ENCODE measurements at regions not wholly inside any gene's neighbourhood (a gene's known extent, or its start where the extent isn't known, plus 50 kb on each side); places are given as distances from the start of the nearest gene placed in this dataset.

DNA sequence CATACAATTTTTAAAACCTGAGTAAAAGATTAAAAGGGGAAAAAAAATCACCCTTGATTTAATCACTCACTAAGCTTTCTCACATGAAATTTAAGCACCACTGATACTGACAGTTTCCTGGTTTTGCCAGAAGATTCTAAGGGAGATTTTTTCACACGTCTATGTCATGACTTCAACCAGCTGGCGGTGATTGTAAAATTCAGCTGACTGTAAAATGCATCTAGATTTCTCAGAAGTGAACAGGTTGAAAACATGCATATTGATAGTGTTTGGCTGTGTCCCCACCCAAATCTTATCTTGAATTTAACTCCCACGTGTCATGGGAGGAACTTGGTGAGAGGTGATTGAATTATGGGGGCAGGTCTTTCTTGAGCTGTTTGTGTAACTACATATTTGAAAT is 566.8 kb downstream of the PCDH18 start:
- Histone ChIP-seq H3K4me1 (ENCODE audit: control insufficient read depth, insufficient read depth, low read length) (no peaks in the 10 kb centered on the region), H3K9me3 (replicated peaks; ENCODE audit: control insufficient read depth, insufficient read depth, low read length) (no peaks in the 10 kb centered on the region), H3K9ac (ENCODE audit: control insufficient read depth, insufficient read depth, low read length) (no peak overlapping the region), H3K27ac (ENCODE audit: control insufficient read depth, insufficient read depth) (no peak overlapping the region), H3K4me3 (no peak overlapping the region), H3K4me2 (ENCODE audit: control insufficient read depth, insufficient read depth) (no peak overlapping the region), H3K36me3 (ENCODE audit: control insufficient read depth in 2 of 2, insufficient read depth in 2 of 2, low read length in 1 of 2) (no peaks in the 10 kb centered on the region), H3K79me2 (ENCODE audit: control insufficient read depth, insufficient read depth, low read length) (no peaks in the 10 kb centered on the region), H2AFZ (ENCODE audit: control insufficient read depth, low read depth, low read length) (no peak overlapping the region), H4K20me1 (ENCODE audit: control insufficient read depth, insufficient read depth) (no peaks in the 10 kb centered on the region), H3K27me3 (replicated peaks in 1 of 2; ENCODE audit: control insufficient read depth in 2 of 2, insufficient read depth in 2 of 2, low read length in 1 of 2) (no peaks in the 10 kb centered on the region)
- SMC1A ChIA-PET (ENCODE audit: uncharacterized antibody, unreplicated experiment): no interaction called here
- POLR2A ChIA-PET: no interaction called here
- RAD21 ChIA-PET (ENCODE audit: unreplicated experiment): no interaction called here
- ATAC-seq: no peak
- no peak for TF ChIP-seq RAD21 (IDR thresholded peaks at IDR 0.05; ENCODE audit: insufficient read depth, low read depth, low read length)
- CTCF ChIA-PET: no interaction called here
- no TSS peak for BruUV-seq (replicated peaks)
- 35% methylated on average over 3 of the region's 3 CpGs for WGBS (ENCODE audit: insufficient coverage, insufficient replicate concordance, low lambda C conversion rate, missing lambda C conversion rate)
- in situ Hi-C loops (cut with MboI): no loop called here
- intact Hi-C loops (cut with micrococcal nuclease; ENCODE audit: unreplicated experiment): no loop called here
- DNase-seq (ENCODE audit: low read depth, low spot score): no peak
- FAIRE-seq: no peak

DNA sequence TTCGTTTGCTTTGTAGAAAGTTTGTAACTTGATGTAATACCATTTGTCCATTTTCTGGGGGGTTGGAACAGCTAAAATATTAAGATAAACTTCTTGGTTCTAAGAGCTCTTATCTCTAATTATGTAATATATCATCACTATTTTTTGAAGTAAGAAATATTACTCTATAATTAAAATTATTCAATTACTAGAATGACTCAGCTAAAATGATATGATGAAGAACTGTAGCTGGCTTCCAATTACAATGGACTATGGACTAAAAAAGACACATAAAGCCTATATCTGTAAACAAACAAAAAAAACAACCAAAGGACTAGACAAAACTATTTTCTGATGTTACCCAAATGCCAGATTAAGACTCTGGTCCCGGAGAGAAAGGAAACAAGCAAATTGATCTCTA is 569.4 kb downstream of the PCDH18 start:
- H3K27me3 ChIP-seq (replicated peaks in 1 of 2; ENCODE audit: control insufficient read depth in 2 of 2, insufficient read depth in 2 of 2, low read length in 1 of 2): no peaks in the 10 kb centered on the region
- ChIA-PET CTCF (interaction anchor here (0.6 kb wide), 1 partner anchor 12 kb away, joined by 3 read pairs; no protein-coding TSS in a partner anchor), SMC1A (ENCODE audit: uncharacterized antibody, unreplicated experiment) (interaction anchor here (0.8 kb wide), 1 partner anchor 73 kb away, joined by 3 read pairs; no protein-coding TSS in a partner anchor), POLR2A (no interaction called here), RAD21 (ENCODE audit: unreplicated experiment) (no interaction called here)
- in situ Hi-C loops (cut with MboI) (no loop called here), intact Hi-C loops (cut with micrococcal nuclease; ENCODE audit: unreplicated experiment) (no loop called here)
- no peaks in the 10 kb centered on the region for H4K20me1 ChIP-seq (ENCODE audit: control insufficient read depth, insufficient read depth)
- H3K36me3 ChIP-seq (ENCODE audit: control insufficient read depth in 2 of 2, insufficient read depth in 2 of 2, low read length in 1 of 2): no peaks in the 10 kb centered on the region
- FAIRE-seq (no peak), DNase-seq (ENCODE audit: low read depth, low spot score) (no peak), ATAC-seq (no peak)
- BruUV-seq (replicated peaks): no TSS peak
- no peak overlapping the region for H3K4me2 ChIP-seq (ENCODE audit: control insufficient read depth, insufficient read depth)
- WGBS (ENCODE audit: insufficient coverage, insufficient replicate concordance, low lambda C conversion rate, missing lambda C conversion rate): 16% methylated on average over 2 of the region's 2 CpGs
- no peaks in the 10 kb centered on the region for H3K4me1 ChIP-seq (ENCODE audit: control insufficient read depth, insufficient read depth, low read length)
- no peak overlapping the region for H3K9ac ChIP-seq (ENCODE audit: control insufficient read depth, insufficient read depth, low read length)
- H3K27ac ChIP-seq (ENCODE audit: control insufficient read depth, insufficient read depth): no peak overlapping the region
- no peaks in the 10 kb centered on the region for H3K79me2 ChIP-seq (ENCODE audit: control insufficient read depth, insufficient read depth, low read length)
- no peak overlapping the region for H2AFZ ChIP-seq (ENCODE audit: control insufficient read depth, low read depth, low read length)
- no peak overlapping the region for H3K4me3 ChIP-seq
- no peaks in the 10 kb centered on the region for H3K9me3 ChIP-seq (replicated peaks; ENCODE audit: control insufficient read depth, insufficient read depth, low read length)
- no peak for TF ChIP-seq NBN (IDR thresholded peaks at IDR 0.05)
- TF ChIP-seq, protein P1, sequence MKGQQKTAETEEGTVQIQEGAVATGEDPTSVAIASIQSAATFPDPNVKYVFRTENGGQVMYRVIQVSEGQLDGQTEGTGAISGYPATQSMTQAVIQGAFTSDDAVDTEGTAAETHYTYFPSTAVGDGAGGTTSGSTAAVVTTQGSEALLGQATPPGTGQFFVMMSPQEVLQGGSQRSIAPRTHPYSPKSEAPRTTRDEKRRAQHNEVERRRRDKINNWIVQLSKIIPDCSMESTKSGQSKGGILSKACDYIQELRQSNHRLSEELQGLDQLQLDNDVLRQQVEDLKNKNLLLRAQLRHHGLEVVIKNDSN (IDR thresholded peaks at IDR 0.05; ENCODE audit: borderline replicate concordance, extremely low read length, insufficient read depth, low read depth, low read length): no peak
- TF ChIP-seq, protein P2, sequence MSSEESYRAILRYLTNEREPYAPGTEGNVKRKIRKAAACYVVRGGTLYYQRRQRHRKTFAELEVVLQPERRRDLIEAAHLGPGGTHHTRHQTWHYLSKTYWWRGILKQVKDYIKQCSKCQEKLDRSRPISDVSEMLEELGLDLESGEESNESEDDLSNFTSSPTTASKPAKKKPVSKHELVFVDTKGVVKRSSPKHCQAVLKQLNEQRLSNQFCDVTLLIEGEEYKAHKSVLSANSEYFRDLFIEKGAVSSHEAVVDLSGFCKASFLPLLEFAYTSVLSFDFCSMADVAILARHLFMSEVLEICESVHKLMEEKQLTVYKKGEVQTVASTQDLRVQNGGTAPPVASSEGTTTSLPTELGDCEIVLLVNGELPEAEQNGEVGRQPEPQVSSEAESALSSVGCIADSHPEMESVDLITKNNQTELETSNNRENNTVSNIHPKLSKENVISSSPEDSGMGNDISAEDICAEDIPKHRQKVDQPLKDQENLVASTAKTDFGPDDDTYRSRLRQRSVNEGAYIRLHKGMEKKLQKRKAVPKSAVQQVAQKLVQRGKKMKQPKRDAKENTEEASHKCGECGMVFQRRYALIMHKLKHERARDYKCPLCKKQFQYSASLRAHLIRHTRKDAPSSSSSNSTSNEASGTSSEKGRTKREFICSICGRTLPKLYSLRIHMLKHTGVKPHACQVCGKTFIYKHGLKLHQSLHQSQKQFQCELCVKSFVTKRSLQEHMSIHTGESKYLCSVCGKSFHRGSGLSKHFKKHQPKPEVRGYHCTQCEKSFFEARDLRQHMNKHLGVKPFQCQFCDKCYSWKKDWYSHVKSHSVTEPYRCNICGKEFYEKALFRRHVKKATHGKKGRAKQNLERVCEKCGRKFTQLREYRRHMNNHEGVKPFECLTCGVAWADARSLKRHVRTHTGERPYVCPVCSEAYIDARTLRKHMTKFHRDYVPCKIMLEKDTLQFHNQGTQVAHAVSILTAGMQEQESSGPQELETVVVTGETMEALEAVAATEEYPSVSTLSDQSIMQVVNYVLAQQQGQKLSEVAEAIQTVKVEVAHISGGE (CRISPR knock-in tag; IDR thresholded peaks at IDR 0.05): no peak
- TF ChIP-seq FOXK2 (IDR thresholded peaks at IDR 0.05): no peak
- no peak for TF ChIP-seq BACH1 (IDR thresholded peaks at IDR 0.05; ENCODE audit: borderline replicate concordance)
- TF ChIP-seq HDGF (IDR thresholded peaks at IDR 0.05): no peak
- no peak for TF ChIP-seq HCFC1 (IDR thresholded peaks at IDR 0.05; ENCODE audit: low read length)
- TF ChIP-seq, protein P3, sequence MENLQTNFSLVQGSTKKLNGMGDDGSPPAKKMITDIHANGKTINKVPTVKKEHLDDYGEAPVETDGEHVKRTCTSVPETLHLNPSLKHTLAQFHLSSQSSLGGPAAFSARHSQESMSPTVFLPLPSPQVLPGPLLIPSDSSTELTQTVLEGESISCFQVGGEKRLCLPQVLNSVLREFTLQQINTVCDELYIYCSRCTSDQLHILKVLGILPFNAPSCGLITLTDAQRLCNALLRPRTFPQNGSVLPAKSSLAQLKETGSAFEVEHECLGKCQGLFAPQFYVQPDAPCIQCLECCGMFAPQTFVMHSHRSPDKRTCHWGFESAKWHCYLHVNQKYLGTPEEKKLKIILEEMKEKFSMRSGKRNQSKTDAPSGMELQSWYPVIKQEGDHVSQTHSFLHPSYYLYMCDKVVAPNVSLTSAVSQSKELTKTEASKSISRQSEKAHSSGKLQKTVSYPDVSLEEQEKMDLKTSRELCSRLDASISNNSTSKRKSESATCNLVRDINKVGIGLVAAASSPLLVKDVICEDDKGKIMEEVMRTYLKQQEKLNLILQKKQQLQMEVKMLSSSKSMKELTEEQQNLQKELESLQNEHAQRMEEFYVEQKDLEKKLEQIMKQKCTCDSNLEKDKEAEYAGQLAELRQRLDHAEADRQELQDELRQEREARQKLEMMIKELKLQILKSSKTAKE (IDR thresholded peaks at IDR 0.05; ENCODE audit: low read depth, poor library complexity, severe bottlenecking): no peak
- TF ChIP-seq, protein P4, sequence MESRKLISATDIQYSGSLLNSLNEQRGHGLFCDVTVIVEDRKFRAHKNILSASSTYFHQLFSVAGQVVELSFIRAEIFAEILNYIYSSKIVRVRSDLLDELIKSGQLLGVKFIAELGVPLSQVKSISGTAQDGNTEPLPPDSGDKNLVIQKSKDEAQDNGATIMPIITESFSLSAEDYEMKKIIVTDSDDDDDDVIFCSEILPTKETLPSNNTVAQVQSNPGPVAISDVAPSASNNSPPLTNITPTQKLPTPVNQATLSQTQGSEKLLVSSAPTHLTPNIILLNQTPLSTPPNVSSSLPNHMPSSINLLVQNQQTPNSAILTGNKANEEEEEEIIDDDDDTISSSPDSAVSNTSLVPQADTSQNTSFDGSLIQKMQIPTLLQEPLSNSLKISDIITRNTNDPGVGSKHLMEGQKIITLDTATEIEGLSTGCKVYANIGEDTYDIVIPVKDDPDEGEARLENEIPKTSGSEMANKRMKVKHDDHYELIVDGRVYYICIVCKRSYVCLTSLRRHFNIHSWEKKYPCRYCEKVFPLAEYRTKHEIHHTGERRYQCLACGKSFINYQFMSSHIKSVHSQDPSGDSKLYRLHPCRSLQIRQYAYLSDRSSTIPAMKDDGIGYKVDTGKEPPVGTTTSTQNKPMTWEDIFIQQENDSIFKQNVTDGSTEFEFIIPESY (IDR thresholded peaks at IDR 0.05): no peak
